Suprapubic skin (tissue), 4 donors: ENCODE measurements at regions not wholly inside any gene's neighbourhood (a gene's known extent, or its start where the extent isn't known, plus 50 kb on each side); places are given as distances from the start of the nearest gene placed in this dataset.

Experiments used
- EP300 ChIP-seq: sonication (generic); formaldehyde crosslinking; IDR thresholded peaks from one replicate; pipeline ENCODE4 v1.6.1; 2017; ENCODE audit warnings: antibody characterized with exemption
- POLR2A ChIP-seq, 2 donors: fragments of 450-650 bp; IDR thresholded peaks; one replicate each; pipeline ENCODE4 v1.6.1; 2017; ENCODE audit warnings: antibody characterized with exemption in 2 of 2, mild to moderate bottlenecking in 2 of 2, moderate library complexity in 2 of 2
- POLR2AphosphoS5 ChIP-seq, 3 donors: sonication (generic); formaldehyde crosslinking; IDR thresholded peaks; one replicate each; pipeline ENCODE4 v1.6.1; 2017; ENCODE audit warnings: antibody characterized with exemption in 3 of 3
- TF ChIP-seq, protein P1 (sequence below), 2 donors: fragments of 200-600 bp in 1 of 2; fragments of 450-650 bp in 1 of 2; sonication (generic) in 1 of 2; IDR thresholded peaks; one replicate each; pipeline ENCODE4 v1.5.1; 2016 to 2019; ENCODE audit warnings: antibody characterized with exemption in 2 of 2, mild to moderate bottlenecking in 1 of 2, moderate library complexity in 1 of 2

DNA sequence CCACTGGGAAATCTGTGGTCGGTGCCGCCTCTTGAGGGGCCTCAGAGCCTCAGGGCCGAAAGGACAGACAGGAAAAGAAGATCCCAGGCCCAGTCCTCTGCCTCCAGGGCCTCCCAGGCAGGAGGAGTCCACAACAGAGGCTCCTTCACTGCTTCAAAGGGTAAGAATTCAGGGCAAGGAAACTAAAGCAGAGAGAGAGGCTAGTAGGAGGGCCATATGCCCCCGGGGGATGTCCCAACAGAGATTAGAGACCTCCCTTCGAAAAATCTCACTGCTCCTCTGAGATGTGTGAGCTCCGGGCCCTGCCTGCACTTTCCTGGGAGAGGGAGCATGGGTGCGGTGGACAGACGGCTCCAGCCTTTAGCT is 465.9 kb downstream of the NPHP4 start:
- TF ChIP-seq, protein P1, sequence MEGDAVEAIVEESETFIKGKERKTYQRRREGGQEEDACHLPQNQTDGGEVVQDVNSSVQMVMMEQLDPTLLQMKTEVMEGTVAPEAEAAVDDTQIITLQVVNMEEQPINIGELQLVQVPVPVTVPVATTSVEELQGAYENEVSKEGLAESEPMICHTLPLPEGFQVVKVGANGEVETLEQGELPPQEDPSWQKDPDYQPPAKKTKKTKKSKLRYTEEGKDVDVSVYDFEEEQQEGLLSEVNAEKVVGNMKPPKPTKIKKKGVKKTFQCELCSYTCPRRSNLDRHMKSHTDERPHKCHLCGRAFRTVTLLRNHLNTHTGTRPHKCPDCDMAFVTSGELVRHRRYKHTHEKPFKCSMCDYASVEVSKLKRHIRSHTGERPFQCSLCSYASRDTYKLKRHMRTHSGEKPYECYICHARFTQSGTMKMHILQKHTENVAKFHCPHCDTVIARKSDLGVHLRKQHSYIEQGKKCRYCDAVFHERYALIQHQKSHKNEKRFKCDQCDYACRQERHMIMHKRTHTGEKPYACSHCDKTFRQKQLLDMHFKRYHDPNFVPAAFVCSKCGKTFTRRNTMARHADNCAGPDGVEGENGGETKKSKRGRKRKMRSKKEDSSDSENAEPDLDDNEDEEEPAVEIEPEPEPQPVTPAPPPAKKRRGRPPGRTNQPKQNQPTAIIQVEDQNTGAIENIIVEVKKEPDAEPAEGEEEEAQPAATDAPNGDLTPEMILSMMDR (IDR thresholded peaks at IDR 0.05), result no peak
- TF ChIP-seq POLR2A (IDR thresholded peaks at IDR 0.05) (no peak), POLR2AphosphoS5 (IDR thresholded peaks at IDR 0.05) (no peak), EP300 (no peak)
